SK-N-MC (cell line): ENCODE measurements at regions not wholly inside any gene's neighbourhood (a gene's known extent, or its start where the extent isn't known, plus 50 kb on each side); places are given as distances from the start of the nearest gene placed in this dataset.
"Not testable (repeated sequence)": the region's sequence is repeated elsewhere in the genome, so short reads cannot be mapped to it uniquely, and the experiment has no call there.

Experiments used
- DNase-seq: peaks from one replicate; pipeline ENCODE4 v3.0.0-alpha.2; 2011; ENCODE audit warnings: low read depth, low spot score
- H3K27ac ChIP-seq: fragments of 200-600 bp; sonication (generic); 2 replicates; pipeline ENCODE4 v1.5.1; 2016; ENCODE audit warnings: mixed run types
- H3K36me3 ChIP-seq: fragments of 200-600 bp; sonication (generic); 2 replicates; pipeline ENCODE4 v1.6.1; 2017; ENCODE audit warnings: antibody characterized with exemption, low read length, mixed read lengths; ENCODE audit not compliant: insufficient read depth
- H3K4me3 ChIP-seq: fragments of 200-600 bp; sonication (generic); 2 replicates; pipeline ENCODE4 v1.5.1; 2016
- H3K9ac ChIP-seq: fragments of 200-600 bp; sonication (generic); 2 replicates; pipeline ENCODE4 v1.8.0; 2017; ENCODE audit warnings: mixed run types, mixed read lengths; ENCODE audit not compliant: insufficient read length
- H3K9me3 ChIP-seq: fragments of 200-600 bp; sonication (generic); 2 replicates; pipeline ENCODE4 v1.6.1; 2017; ENCODE audit warnings: low read depth, mild to moderate bottlenecking, antibody characterized with exemption, low read length, moderate library complexity, mixed read lengths
- EZH2 ChIP-seq: fragments of 200-600 bp; sonication (generic); IDR thresholded peaks from one replicate; pipeline ENCODE4 v1.6.1; 2017; ENCODE audit warnings: antibody characterized with exemption
- FOXP2 ChIP-seq: optimal IDR thresholded peaks from 2 replicates; pipeline ENCODE3; 2011; ENCODE audit warnings: mild to moderate bottlenecking, moderate library complexity; ENCODE audit not compliant: insufficient read depth; ENCODE audit errors: extremely low read length, control extremely low read depth
- POLR2AphosphoS5 ChIP-seq: IDR thresholded peaks from 2 replicates; pipeline ENCODE4 v1.6.1; 2012; ENCODE audit warnings: mild to moderate bottlenecking, low read depth, low read length, borderline replicate concordance

DNA sequence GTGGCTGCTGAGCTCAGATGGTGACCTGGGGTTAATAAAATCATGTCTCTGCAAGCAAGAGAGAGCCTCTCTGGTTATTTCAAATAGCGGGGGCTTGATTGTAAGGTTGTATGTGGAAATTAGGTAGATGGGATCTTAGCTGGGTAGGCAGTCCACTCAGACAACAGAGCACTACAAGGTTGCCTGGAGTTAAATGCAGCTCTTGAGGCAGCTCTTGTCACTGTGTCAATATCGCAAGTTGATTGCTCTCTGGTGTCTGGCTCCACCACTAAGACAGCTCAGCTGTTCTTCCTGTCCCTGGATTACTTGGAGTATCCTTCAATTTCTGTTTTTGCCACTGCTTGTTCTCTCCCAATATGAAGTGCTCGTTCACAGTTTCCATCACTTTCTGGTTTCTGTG, 93.8 kb downstream of the C21orf91 start:
- TF ChIP-seq POLR2AphosphoS5 (no peak), FOXP2 (no peak), EZH2 (no peak)
- no peak for DNase-seq

DNA sequence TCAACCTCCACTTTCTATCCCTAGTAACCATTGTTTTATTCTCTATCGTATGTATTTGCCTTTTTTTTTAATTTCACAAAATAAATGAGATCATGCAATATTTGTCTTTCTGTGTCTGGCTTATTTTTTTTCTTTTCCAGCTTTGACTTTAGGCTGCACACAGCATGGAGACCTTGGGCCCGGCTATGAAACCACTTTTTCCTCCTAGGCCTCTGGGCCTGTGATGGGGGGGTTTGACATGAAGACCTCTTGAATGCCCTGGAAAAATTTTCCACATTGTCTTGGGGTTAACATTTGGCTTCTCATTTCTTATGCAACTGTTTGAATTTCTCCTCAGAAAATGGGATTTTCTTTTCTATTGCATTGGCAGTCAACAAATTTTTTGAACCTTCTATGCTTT, 100.2 kb upstream of the BTG3 start:
- Histone ChIP-seq H3K9ac (no peak overlapping the region), H3K36me3 (no peaks in the 10 kb centered on the region), H3K4me3 (no peak overlapping the region), H3K27ac (no peak overlapping the region), H3K9me3 (no peaks in the 10 kb centered on the region)
- DNase-seq, result no peak
- TF ChIP-seq FOXP2 (no peak), EZH2 (no peak), POLR2AphosphoS5 (no peak)

More for the DNA sequence above, 93.8 kb downstream of the C21orf91 start:
- no peak overlapping the region for H3K4me3 ChIP-seq
- H3K27ac ChIP-seq, result no peak overlapping the region
- no peaks in the 10 kb centered on the region for H3K9me3 ChIP-seq
- no peaks in the 10 kb centered on the region for H3K36me3 ChIP-seq
- no peak overlapping the region for H3K9ac ChIP-seq

DNA sequence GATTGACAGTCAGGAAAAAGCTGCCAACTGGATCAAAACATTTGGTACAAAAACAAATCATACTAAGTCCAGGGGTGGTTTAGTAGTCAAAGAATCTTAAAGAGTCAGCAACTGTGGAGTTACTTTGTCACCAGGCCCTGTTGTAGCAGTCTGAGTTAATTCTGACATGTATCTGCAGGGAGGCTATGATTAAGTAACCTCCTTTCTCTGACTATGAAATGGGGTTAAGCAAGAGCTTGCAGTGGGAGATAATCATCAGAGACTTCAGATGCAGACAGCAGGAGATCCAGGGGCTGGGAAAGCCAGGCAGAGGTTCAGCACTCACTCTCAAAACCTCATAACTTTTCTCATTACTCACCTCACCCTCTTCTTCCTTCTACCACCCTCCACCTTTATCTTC, 99.2 kb upstream of the BTG3 start:
- Histone ChIP-seq H3K27ac (no peak overlapping the region), H3K4me3 (no peak overlapping the region), H3K9me3 (no peaks in the 10 kb centered on the region), H3K36me3 (no peaks in the 10 kb centered on the region), H3K9ac (no peak overlapping the region)
- DNase-seq, result no peak
- TF ChIP-seq EZH2 (no peak), FOXP2 (no peak), POLR2AphosphoS5 (no peak)

DNA sequence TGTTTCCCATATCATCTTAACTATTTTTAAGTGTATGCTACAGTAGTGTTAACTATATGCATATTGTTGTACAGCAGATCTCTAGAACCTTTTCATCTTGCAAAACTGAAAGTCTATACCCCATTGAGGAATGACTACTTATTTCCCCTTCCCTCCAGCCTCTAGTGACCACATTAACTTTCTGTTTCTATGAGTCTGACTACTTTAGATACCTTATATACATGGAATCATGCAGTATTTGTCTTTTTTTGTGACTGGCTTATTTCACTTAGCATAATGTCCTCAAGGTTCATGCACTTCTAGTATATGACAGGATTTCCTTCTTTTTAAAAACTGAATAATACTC, 96.5 kb upstream of the BTG3 start:
- Histone ChIP-seq H3K9me3 (0 out of 2 replicates have a peak, but pooled peaks cover 4% of the 10 kb centered on the region), H3K9ac (no peak overlapping the region), H3K4me3 (no peak overlapping the region), H3K27ac (no peak overlapping the region), H3K36me3 (no peaks in the 10 kb centered on the region)
- no peak for DNase-seq
- TF ChIP-seq POLR2AphosphoS5 (no peak), EZH2 (no peak), FOXP2 (no peak)

DNA sequence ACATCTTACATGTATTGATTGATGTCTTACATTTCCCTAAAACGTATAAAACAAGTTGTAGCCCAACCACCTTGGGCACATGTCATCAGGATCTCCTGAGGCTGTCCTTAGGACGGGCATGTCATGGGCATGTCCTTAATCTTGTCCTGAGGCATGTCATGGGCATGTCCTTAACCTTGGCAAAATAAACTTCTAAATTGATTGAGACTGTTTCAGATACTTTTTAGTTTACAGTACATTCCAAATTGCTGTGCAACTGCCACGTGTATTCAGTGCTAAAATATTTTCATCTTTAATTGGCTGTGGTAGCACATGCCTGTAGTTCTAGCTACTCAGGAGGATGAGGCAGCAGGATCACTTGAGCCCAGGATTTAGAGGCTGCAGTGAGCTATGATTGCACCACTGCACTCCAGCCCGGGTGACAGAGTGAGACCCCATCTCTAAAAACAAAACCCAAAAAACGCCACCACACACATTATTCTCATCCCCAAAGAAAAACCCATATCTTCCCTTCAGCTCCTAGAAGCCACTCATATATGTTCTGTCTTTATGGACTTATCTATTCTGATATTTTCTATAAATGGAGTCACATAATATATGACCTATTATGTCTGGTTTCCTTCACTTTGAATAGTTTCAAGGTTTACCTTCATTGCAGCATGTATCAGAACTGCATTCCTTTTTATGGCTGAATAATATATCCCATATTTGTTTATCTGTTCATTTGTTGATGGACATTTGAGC, 96.0 kb upstream of the BTG3 start:
- H3K9ac ChIP-seq, result no peak overlapping the region
- no peak overlapping the region for H3K27ac ChIP-seq
- no peak for TF ChIP-seq FOXP2
- TF ChIP-seq EZH2, result no peak
- no peak for TF ChIP-seq POLR2AphosphoS5
- no peak overlapping the region for H3K4me3 ChIP-seq
- DNase-seq, result no peak
- H3K9me3 ChIP-seq, result 0 out of 2 replicates have a peak, but pooled peaks cover 4% of the 10 kb centered on the region
- H3K36me3 ChIP-seq, result no peaks in the 10 kb centered on the region

DNA sequence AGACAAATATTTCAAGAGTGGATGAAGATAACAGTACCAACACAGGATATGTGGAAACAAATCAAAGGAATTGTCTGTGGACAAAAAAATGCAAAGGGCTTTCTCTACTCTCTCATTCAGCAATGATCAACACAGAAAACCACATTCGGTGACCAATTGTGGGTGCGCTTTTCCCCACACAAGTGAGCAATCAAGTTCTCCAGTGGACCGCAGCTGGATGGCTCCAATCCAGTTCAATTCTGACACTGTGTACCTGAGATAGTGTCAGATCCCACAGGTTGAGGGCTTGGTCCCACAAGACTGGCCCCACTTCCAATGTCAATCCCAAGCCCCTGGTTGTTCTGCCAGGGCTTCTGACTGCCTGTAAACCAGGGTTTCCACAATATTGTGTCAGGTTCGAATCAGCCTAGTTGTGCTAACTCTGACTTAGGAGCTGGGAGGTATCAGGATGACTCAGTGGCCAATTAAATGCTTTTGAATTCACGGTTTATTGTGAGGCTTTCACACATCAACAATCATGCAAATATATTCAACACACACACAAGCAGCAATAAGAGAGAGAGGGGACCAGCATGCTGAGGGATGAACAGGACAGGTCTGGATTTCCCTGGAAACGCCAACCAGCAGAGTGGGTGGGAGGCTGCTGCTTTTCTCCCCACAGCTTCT, 87.0 kb upstream of the BTG3 start:
- Histone ChIP-seq H3K9me3 (no peaks in the 10 kb centered on the region), H3K27ac (no peak overlapping the region), H3K36me3 (no peaks in the 10 kb centered on the region), H3K4me3 (no peak overlapping the region), H3K9ac (no peak overlapping the region)
- TF ChIP-seq FOXP2, result no peak
- no peak for TF ChIP-seq EZH2
- DNase-seq, result no peak

DNA sequence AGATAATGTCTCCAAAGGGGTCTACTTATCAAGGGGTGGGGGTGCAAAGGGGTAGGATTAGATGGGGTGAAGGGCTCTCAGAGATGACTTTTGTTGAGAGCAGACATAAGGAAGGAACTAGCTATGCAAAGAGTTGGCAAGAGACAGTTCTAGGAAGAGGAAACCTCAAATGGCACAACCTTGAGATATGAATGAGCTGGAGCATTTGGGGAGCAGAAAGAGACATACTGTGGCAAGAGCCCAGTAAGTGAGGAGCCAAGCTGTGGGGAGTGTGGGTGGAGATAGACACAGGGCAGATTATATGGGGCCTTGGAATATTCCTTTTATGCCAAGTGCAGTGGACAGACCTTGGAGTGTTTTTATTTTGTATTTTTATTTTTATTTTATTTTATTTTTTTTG, 84.8 kb upstream of the BTG3 start:
- Histone ChIP-seq H3K4me3 (no peak overlapping the region), H3K9ac (no peak overlapping the region), H3K9me3 (no peaks in the 10 kb centered on the region), H3K27ac (no peak overlapping the region), H3K36me3 (no peaks in the 10 kb centered on the region)
- TF ChIP-seq FOXP2 (no peak), EZH2 (no peak)
- DNase-seq, result no peak

DNA sequence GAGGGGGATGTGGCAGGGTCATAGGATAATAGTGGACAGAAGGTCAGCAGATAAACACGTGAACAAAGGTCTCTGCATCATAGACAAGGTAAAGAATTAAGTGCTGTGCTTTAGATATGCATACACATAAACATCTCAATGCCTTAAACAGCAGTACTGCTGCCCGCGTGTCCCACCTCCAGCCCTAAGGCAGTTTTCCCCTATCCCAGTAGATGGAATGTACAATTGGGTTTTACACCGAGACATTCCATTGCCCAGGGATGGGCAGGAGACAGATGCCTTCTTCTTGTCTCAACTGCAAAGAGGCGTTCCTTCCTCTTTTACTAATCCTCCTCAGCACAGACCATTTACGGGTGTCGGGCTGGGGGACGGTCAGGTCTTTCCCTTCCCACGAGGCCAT, 81.7 kb upstream of the BTG3 start:
- not testable (repeated sequence) for H3K36me3 ChIP-seq, H3K9me3 ChIP-seq, H3K4me3 ChIP-seq, H3K9ac ChIP-seq, H3K27ac ChIP-seq, DNase-seq

DNA sequence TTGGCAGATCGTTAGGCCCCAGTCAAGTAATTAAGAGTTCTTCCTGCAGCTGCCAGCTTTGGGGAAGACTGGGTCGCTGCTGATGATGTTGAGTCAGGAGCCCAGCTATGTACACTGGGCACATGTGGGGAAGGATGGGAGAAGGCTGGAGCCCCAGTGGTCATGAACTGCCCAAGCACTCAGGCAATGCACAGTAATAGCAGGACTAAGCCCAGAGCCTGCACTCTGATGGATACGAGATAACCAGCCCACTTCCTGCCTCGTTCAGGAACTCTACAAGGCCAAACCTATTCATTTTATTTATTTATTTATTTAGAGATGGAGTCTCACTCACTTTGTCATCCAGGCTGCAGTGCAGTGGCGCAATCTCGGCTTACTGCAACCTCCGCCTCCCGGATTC, 81.1 kb upstream of the BTG3 start:
- Histone ChIP-seq H3K4me3 (no peak overlapping the region), H3K36me3 (no peaks in the 10 kb centered on the region), H3K9ac (no peak overlapping the region), H3K9me3 (no peaks in the 10 kb centered on the region), H3K27ac (no peak overlapping the region)
- TF ChIP-seq FOXP2 (no peak), EZH2 (no peak), POLR2AphosphoS5 (no peak)
- no peak for DNase-seq
